NCI-H2171 (cell line): ENCODE measurements at regions not wholly inside any gene's neighbourhood (a gene's known extent, or its start where the extent isn't known, plus 50 kb on each side); places are given as distances from the start of the nearest gene placed in this dataset.

Experiments
- DNase-seq: peaks from one replicate; lab custom pipeline; 2025; lab: John Stamatoyannopoulos, UW

- no peak for DNase-seq
Measured at GRCh38 chr4:136841526-136841925, 690.8 kb downstream of the PCDH18 start.

GRCh38 chr4:136838607-136839006, 693.7 kb downstream of the PCDH18 start:
- DNase-seq: no peak

- no peak for DNase-seq
Measured at GRCh38 chr4:136831553-136831952, 700.7 kb downstream of the PCDH18 start.

- no peak for DNase-seq
Measured at GRCh38 chr4:136829280-136829679, 703.0 kb downstream of the PCDH18 start.

GRCh38 chr4:136823020-136823419, 709.3 kb downstream of the PCDH18 start:
- DNase-seq: no peak

- DNase-seq: no peak
Measured at GRCh38 chr4:136818811-136819330, 713.4 kb downstream of the PCDH18 start.

GRCh38 chr4:136812100-136812880, 720.0 kb downstream of the PCDH18 start:
- DNase-seq: no peak

GRCh38 chr4:136811496-136812077, 720.7 kb downstream of the PCDH18 start:
- no peak for DNase-seq

- DNase-seq: no peak
Measured at GRCh38 chr4:136810626-136811025, 721.7 kb downstream of the PCDH18 start.

GRCh38 chr4:136806844-136807243, 725.5 kb downstream of the PCDH18 start:
- DNase-seq: no peak

- no peak for DNase-seq
Measured at GRCh38 chr4:136805617-136806016, 726.7 kb downstream of the PCDH18 start.

- no peak for DNase-seq
Measured at GRCh38 chr4:136803433-136803832, 728.9 kb downstream of the PCDH18 start.

- no peak for DNase-seq
Measured at GRCh38 chr4:136800248-136800647, 732.0 kb downstream of the PCDH18 start.

- DNase-seq: no peak
Measured at GRCh38 chr4:136796953-136797352, 735.3 kb downstream of the PCDH18 start.

GRCh38 chr4:136793848-136794247, 738.4 kb downstream of the PCDH18 start:
- no peak for DNase-seq

GRCh38 chr4:136784326-136784725, 748.0 kb downstream of the PCDH18 start:
- DNase-seq: no peak

GRCh38 chr4:136769717-136770116, 762.6 kb downstream of the PCDH18 start:
- no peak for DNase-seq

GRCh38 chr4:136768925-136769275, 763.4 kb downstream of the PCDH18 start:
- DNase-seq: no peak

- DNase-seq: no peak
Measured at GRCh38 chr4:136768213-136768924, 763.9 kb downstream of the PCDH18 start.

- DNase-seq: no peak
Measured at GRCh38 chr4:136763919-136764318, 768.4 kb downstream of the PCDH18 start.

GRCh38 chr4:136755531-136755916, 776.8 kb downstream of the PCDH18 start:
- no peak for DNase-seq

- DNase-seq: no peak
Measured at GRCh38 chr4:136754810-136755530, 777.3 kb downstream of the PCDH18 start.
